ENCODE measurements at regions not wholly inside any gene's neighbourhood (a gene's known extent, or its start where the extent isn't known, plus 50 kb on each side); places are given as distances from the start of the nearest gene placed in this dataset.

- TF ChIP-seq CTCF (IDR thresholded peaks at IDR 0.05; ENCODE audit: extremely low read depth in 1 of 2, insufficient read depth in 1 of 2, low read depth in 1 of 2, low read length in 2 of 2) (no peak), JUN (IDR thresholded peaks at IDR 0.05; ENCODE audit: borderline replicate concordance, insufficient read depth, insufficient read length, low read depth) (no peak), EZH2 (IDR thresholded peaks at IDR 0.05; ENCODE audit: borderline replicate concordance, low read depth, low read length, severe bottlenecking) (no peak), GATA2 (IDR thresholded peaks at IDR 0.05; ENCODE audit: insufficient read depth, insufficient read length, low read depth, low read length) (no peak), POLR2A (IDR thresholded peaks at IDR 0.05; ENCODE audit: low read depth, low read length) (no peak), MAX (IDR thresholded peaks at IDR 0.05; ENCODE audit: insufficient read depth, insufficient read length) (no peak)
Measured at GRCh38 chr5:87139795-87140194, 127.9 kb upstream of the RASA1 start.
